ENCODE measurements at regions not wholly inside any gene's neighbourhood (a gene's known extent, or its start where the extent isn't known, plus 50 kb on each side); places are given as distances from the start of the nearest gene placed in this dataset.
"Not testable (repeated sequence)": the region's sequence is repeated elsewhere in the genome, so short reads cannot be mapped to it uniquely, and the experiment has no call there.

- DNase-seq: no peak
These were observed 185.6 kb downstream of the FOXG1 start for GRCh38 chr14:28952161-28952560.

- DNase-seq: no peak
These were observed 186.1 kb downstream of the FOXG1 start for GRCh38 chr14:28952666-28953065.

GRCh38 chr14:28953973-28954372 is 187.4 kb downstream of the FOXG1 start:
- no peak for DNase-seq

GRCh38 chr14:28966416-28967233 is 200.0 kb downstream of the FOXG1 start:
- no peak for DNase-seq

- DNase-seq: no peak
These were observed 208.5 kb downstream of the FOXG1 start for GRCh38 chr14:28975084-28975483.

- no peak for DNase-seq
These were observed 215.6 kb downstream of the FOXG1 start for GRCh38 chr14:28982228-28982627.

GRCh38 chr14:28983279-28983678 is 216.7 kb downstream of the FOXG1 start:
- no peak for DNase-seq

GRCh38 chr14:28987516-28987915 is 220.9 kb downstream of the FOXG1 start:
- no peak for DNase-seq

- not testable (repeated sequence) for DNase-seq
These were observed 230.6 kb downstream of the FOXG1 start for GRCh38 chr14:28997196-28997595.

GRCh38 chr14:28999656-29000055 is 233.1 kb downstream of the FOXG1 start:
- DNase-seq: no peak

GRCh38 chr14:29005647-29006046 is 239.1 kb downstream of the FOXG1 start:
- no peak for DNase-seq

GRCh38 chr14:29007990-29008389 is 241.4 kb downstream of the FOXG1 start:
- no peak for DNase-seq

GRCh38 chr14:29016050-29016900 is 249.7 kb downstream of the FOXG1 start:
- peak; percentile 58 for DNase-seq

GRCh38 chr14:29023505-29023904 is 256.9 kb downstream of the FOXG1 start:
- DNase-seq: not testable (repeated sequence)

GRCh38 chr14:29027441-29027840 is 260.9 kb downstream of the FOXG1 start:
- DNase-seq: not testable (repeated sequence)

- not testable (repeated sequence) for DNase-seq
These were observed 261.5 kb downstream of the FOXG1 start for GRCh38 chr14:29027941-29028705.

- no peak for DNase-seq
These were observed 262.5 kb downstream of the FOXG1 start for GRCh38 chr14:29028973-29029582.

- DNase-seq: no peak
These were observed 263.5 kb downstream of the FOXG1 start for GRCh38 chr14:29030121-29030520.

- no peak for DNase-seq
These were observed 264.4 kb downstream of the FOXG1 start for GRCh38 chr14:29030970-29031369.

GRCh38 chr14:29035134-29035533 is 268.5 kb downstream of the FOXG1 start:
- no peak for DNase-seq

- no peak for DNase-seq
These were observed 270.8 kb downstream of the FOXG1 start for GRCh38 chr14:29037411-29037810.

GRCh38 chr14:29039171-29039570 is 272.6 kb downstream of the FOXG1 start:
- no peak for DNase-seq

GRCh38 chr14:29042551-29042950 is 276.0 kb downstream of the FOXG1 start:
- DNase-seq: no peak

Measured in hematopoietic multipotent progenitor cell treated with erythropoietin and hydrocortisone succinate and interleukin-3 and kit ligand, for 4 days (in vitro differentiated cells).